ENCODE measurements at regions not wholly inside any gene's neighbourhood (a gene's known extent, or its start where the extent isn't known, plus 50 kb on each side); places are given as distances from the start of the nearest gene placed in this dataset.
A peak's percentile ranks its signal among the peaks of the same experiment; 100 is the strongest.
"Not testable (repeated sequence)": the region's sequence is repeated elsewhere in the genome, so short reads cannot be mapped to it uniquely, and the experiment has no call there.

DNA sequence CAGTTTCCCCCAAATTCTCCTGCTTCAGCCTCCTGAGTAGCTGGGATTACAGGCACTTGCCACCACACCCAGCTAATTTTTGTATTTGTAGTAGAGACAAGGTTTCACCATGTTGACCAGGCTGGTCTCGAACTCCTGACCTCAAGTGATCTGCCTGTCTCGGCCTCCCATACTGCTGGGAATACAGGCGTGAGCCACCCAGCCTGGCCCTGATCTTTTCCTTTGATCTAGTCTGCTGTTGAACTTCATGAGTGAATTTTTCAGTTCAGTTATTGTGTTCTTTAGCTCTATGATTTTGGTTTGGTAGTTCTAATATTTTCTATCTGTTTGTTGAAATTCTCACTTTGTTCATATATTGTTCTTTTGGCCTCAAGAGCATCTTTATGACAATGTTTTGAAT lies 83.4 kb upstream of the RAP2C start:
- DNase-seq (ENCODE audit: low read depth); H3K4me3 ChIP-seq (ENCODE audit: low read depth, low read length): not testable (repeated sequence)

DNA sequence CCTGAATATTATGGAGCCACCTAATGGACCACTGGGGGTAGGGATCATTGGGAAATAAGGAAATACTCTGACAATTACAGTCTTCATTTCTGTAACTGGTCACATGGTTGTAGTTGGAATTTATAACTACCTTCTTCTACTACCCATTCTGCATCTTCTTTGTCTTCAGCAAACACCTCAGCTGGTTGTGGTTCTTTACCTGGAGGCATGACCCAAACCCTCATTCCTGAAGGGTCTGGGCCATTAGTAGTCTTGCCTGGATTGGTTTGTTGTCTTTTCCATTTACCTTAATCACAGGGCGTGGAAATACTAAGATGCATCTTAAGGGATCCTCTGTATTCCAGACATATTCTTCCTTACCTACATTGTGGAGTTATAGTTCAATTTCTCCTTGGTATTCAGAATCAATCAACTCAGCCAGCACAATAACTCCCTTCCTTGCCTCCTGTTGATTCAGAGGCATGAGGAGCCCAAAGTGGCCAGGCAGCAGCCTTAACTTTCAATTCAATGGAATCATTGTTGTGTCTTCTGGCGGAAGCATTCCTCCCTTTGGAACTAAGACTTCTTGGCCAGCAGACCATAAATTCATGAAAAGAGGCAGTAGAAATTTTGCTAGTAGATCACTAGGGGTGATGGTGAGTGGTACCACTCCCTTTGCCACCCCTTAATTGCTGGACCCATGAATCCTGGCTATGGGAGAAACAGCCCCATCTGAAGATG lies 75.7 kb upstream of the RAP2C start:
- TF ChIP-seq, protein P1, sequence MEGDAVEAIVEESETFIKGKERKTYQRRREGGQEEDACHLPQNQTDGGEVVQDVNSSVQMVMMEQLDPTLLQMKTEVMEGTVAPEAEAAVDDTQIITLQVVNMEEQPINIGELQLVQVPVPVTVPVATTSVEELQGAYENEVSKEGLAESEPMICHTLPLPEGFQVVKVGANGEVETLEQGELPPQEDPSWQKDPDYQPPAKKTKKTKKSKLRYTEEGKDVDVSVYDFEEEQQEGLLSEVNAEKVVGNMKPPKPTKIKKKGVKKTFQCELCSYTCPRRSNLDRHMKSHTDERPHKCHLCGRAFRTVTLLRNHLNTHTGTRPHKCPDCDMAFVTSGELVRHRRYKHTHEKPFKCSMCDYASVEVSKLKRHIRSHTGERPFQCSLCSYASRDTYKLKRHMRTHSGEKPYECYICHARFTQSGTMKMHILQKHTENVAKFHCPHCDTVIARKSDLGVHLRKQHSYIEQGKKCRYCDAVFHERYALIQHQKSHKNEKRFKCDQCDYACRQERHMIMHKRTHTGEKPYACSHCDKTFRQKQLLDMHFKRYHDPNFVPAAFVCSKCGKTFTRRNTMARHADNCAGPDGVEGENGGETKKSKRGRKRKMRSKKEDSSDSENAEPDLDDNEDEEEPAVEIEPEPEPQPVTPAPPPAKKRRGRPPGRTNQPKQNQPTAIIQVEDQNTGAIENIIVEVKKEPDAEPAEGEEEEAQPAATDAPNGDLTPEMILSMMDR (conservative IDR thresholded peaks at IDR 0.05; ENCODE audit: low read depth, low read length), result no peak
- no peak overlapping the region for H3K4me3 ChIP-seq (ENCODE audit: low read depth, low read length)
- no peak for DNase-seq (ENCODE audit: low read depth)

DNA sequence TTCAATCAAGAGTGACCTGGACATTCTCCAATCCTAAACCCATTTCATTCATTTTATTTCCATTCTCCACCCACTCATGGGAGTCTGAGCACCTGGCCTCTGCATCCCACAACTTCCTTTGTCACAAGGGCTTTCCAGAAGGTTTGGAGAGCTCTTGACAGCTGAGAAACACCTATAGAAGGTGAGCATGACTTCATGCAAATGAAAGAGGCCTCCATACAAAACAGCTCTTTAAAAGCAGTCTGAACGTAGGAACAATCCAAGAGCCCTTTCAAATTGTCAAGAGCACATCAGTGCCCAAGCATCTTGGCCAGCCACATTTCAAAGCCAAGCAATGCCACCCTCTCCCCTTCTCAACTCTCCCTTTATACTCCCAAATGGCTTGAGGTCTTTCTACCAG lies 74.9 kb upstream of the RAP2C start:
- no peak for DNase-seq (ENCODE audit: low read depth)
- TF ChIP-seq, protein P1 (conservative IDR thresholded peaks at IDR 0.05; ENCODE audit: low read depth, low read length), result no peak
- no peak overlapping the region for H3K4me3 ChIP-seq (ENCODE audit: low read depth, low read length)

DNA sequence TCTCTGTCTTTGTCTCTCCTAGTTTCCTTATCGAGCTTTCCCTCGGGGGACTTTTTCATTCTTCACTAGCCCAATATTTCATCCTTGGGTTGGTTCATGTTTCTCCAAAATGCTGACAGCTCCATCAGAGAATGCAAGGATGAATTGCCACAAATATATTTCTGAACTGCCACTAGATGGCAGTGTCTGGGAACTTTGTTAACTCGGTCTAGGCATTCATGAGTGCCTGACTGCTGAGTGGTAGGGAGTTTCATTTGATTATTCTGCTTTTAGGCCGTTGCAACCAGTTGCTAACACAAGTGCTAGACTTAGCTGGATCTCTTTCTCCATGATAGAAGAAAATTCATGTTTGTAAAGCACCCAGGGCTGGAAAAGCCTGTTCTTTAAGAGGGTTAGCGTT lies 73.5 kb upstream of the RAP2C start:
- no peak for DNase-seq (ENCODE audit: low read depth)
- no peak overlapping the region for H3K4me3 ChIP-seq (ENCODE audit: low read depth, low read length)
- TF ChIP-seq, protein P1 (conservative IDR thresholded peaks at IDR 0.05; ENCODE audit: low read depth, low read length), result peak; percentile 57

DNA sequence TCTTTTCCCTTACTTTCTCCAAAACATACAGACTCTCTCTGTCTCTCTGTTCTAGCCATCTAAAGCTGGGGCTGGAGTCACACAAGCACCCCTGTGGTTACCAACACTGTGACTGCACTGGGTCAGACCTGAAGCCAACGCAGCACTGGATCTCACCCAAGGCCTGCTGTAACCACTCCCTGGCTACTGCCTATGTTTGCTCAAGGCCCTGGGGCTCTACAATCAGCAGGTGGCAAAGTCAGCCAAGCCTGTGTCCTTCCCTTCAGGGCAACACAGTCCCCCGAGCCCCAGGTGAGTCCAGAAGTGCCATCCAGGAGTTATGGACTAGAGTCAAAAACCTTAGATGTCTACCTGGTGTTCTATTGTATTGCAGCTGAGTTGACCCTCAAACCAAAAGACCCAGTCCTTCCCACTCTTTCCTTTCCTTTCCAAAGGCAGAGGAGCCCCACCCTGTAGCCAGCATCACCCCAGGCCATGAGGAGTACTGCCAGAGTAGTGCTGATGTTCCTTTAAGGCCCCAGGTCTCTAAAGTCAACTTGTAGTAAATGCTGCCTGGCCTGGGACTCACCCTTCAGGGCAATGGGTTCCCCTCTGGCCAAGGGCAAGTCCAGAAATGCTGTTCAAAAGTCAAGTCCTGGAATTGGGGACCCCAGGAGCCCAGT lies 58.8 kb upstream of the RAP2C start:
- H3K4me3 ChIP-seq (ENCODE audit: low read depth, low read length), result no peak overlapping the region
- no peak for DNase-seq (ENCODE audit: low read depth)
- TF ChIP-seq, protein P1 (conservative IDR thresholded peaks at IDR 0.05; ENCODE audit: low read depth, low read length), result no peak

DNA sequence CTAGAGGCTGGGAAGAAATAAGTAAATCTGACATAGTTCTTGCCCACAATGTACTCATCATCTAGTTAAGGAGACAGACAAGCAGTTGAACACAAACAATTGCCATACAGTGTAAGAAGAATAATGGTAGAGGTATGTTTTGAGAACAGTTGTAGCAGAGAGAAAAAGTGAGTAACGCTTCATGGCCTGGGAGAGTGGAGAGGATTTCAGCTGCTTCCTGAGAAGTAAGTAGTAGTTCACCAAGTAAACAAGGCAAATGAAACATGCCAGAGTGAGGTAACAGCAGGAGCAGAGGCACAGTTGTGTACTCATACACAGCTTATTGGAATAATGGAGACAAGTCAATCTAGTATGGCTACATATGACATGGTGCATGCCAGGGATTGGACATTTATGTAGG lies 53.6 kb upstream of the RAP2C start:
- TF ChIP-seq, protein P1 (conservative IDR thresholded peaks at IDR 0.05; ENCODE audit: low read depth, low read length), result no peak
- DNase-seq (ENCODE audit: low read depth), result no peak

DNA sequence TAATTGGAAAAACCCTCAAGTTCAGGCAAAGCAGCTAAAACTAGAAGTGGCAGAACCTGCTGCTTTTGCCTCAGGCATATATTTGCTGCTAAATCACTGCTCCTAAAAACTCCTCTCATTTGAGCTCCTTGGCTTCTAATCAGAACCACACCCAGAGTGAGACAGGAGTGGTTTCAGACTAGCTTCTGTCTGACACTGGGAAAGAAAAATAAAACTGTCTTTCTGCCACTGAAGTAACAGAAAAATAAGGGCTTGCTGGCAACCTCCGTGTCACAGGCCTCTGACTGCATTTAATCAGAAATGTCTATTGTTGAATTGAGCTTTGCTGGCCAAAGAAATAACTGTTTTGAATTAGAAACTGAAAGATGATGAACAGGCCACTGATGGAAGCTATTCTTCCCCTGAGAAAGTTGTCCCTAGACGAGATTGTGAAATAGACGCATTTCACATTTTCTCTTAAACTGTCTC lies 52.1 kb upstream of the RAP2C start:
- H3K4me3 ChIP-seq (ENCODE audit: low read depth, low read length), result no peak overlapping the region
- TF ChIP-seq, protein P1 (conservative IDR thresholded peaks at IDR 0.05; ENCODE audit: low read depth, low read length), result no peak
- no peak for DNase-seq (ENCODE audit: low read depth)

More for the DNA sequence above, 53.6 kb upstream of the RAP2C start:
- no peak overlapping the region for H3K4me3 ChIP-seq (ENCODE audit: low read depth, low read length)
